GM12875 (cell line): ENCODE measurements at regions not wholly inside any gene's neighbourhood (a gene's known extent, or its start where the extent isn't known, plus 50 kb on each side); places are given as distances from the start of the nearest gene placed in this dataset.

ENCODE experiments used
- H3K4me3 ChIP-seq: one replicate; pipeline ENCODE4 v1.5.1; 2011; ENCODE audit warnings: low read depth, low read length, control low read depth
- CTCF ChIP-seq: IDR thresholded peaks from 2 replicates; pipeline ENCODE4 v1.5.1; 2011; ENCODE audit warnings: low read depth, mild to moderate bottlenecking, control low read depth, inconsistent platforms, low read length, moderate library complexity, borderline replicate concordance; ENCODE audit not compliant: insufficient read depth

GRCh38 chr4:29653221-29653620 is 1066.9 kb upstream of the PCDH7 start:
- no peak overlapping the region for H3K4me3 ChIP-seq
- no peak for TF ChIP-seq CTCF

GRCh38 chr4:29680644-29681043 is 1039.5 kb upstream of the PCDH7 start:
- no peak for TF ChIP-seq CTCF

GRCh38 chr4:29704059-29704458 is 1016.1 kb upstream of the PCDH7 start:
- no peak for TF ChIP-seq CTCF
- H3K4me3 ChIP-seq, result no peak overlapping the region

More at GRCh38 chr4:29680644-29681043, 1039.5 kb upstream of the PCDH7 start:
- no peak overlapping the region for H3K4me3 ChIP-seq

GRCh38 chr4:29708473-29708872 is 1011.7 kb upstream of the PCDH7 start:
- no peak for TF ChIP-seq CTCF
- no peak overlapping the region for H3K4me3 ChIP-seq

GRCh38 chr4:29710519-29710918 is 1009.6 kb upstream of the PCDH7 start:
- no peak for TF ChIP-seq CTCF
- H3K4me3 ChIP-seq, result no peak overlapping the region

GRCh38 chr4:29711226-29711625 is 1008.9 kb upstream of the PCDH7 start:
- no peak overlapping the region for H3K4me3 ChIP-seq
- no peak for TF ChIP-seq CTCF

- no peak overlapping the region for H3K4me3 ChIP-seq
- no peak for TF ChIP-seq CTCF
These were observed 1002.7 kb upstream of the PCDH7 start for GRCh38 chr4:29717287-29718057.
